ENCODE measurements at regions not wholly inside any gene's neighbourhood (a gene's known extent, or its start where the extent isn't known, plus 50 kb on each side); places are given as distances from the start of the nearest gene placed in this dataset.

GRCh38 chr2:220029013-220029412, 401.6 kb downstream of the SLC4A3 start:
- TF ChIP-seq CTCF (IDR thresholded peaks at IDR 0.05 in 4 of 5, conservative IDR thresholded peaks at IDR 0.05 in 1 of 5) (no peak), POLR2A (IDR thresholded peaks at IDR 0.05) (no peak)

Data from gastrocnemius medialis (tissue), 4 donors.